ENCODE measurements at regions not wholly inside any gene's neighbourhood (a gene's known extent, or its start where the extent isn't known, plus 50 kb on each side); places are given as distances from the start of the nearest gene placed in this dataset.

GRCh38 chr1:170332801-170333200, 187.0 kb downstream of the NTMT2 start:
- intact Hi-C loops (cut with DNase I) = no loop called here
- Histone ChIP-seq H3K4me3 (no peak overlapping the region), H3K27me3 (no peaks in the 10 kb centered on the region), H3K27ac (no peak overlapping the region), H3K36me3 (no peaks in the 10 kb centered on the region), H3K4me1 (no peaks in the 10 kb centered on the region), H3K9me3 (no peaks in the 10 kb centered on the region)
- DNase-seq = no peak
- TF ChIP-seq POLR2A (IDR thresholded peaks at IDR 0.05) (no peak), CTCF (IDR thresholded peaks at IDR 0.05) (no peak)
- no peak for ATAC-seq

- H3K4me1 ChIP-seq = no peaks in the 10 kb centered on the region
- no peaks in the 10 kb centered on the region for H3K9me3 ChIP-seq
- intact Hi-C loops (cut with DNase I) = no loop called here
- H3K27ac ChIP-seq = no peak overlapping the region
- ATAC-seq (no peak), DNase-seq (no peak)
- no peak overlapping the region for H3K4me3 ChIP-seq
- no peaks in the 10 kb centered on the region for H3K36me3 ChIP-seq
- TF ChIP-seq CTCF (IDR thresholded peaks at IDR 0.05) = no peak
- no peak for TF ChIP-seq POLR2A (IDR thresholded peaks at IDR 0.05)
- WGBS (ENCODE audit: insufficient coverage, low coverage, low lambda C conversion rate, missing lambda C conversion rate) = 49% methylated on average over 6 of the region's 6 CpGs
- no peaks in the 10 kb centered on the region for H3K27me3 ChIP-seq
These were observed 191.7 kb downstream of the NTMT2 start for GRCh38 chr1:170337413-170337994.

- DNase-seq (no peak), ATAC-seq (no peak)
- 17% methylated on average over 2 of the region's 2 CpGs for WGBS (ENCODE audit: insufficient coverage, low coverage, low lambda C conversion rate, missing lambda C conversion rate)
- no peak for TF ChIP-seq POLR2A (IDR thresholded peaks at IDR 0.05)
- TF ChIP-seq CTCF (IDR thresholded peaks at IDR 0.05) = no peak
- H3K27ac ChIP-seq = no peak overlapping the region
- no peak overlapping the region for H3K4me3 ChIP-seq
- H3K9me3 ChIP-seq = no peaks in the 10 kb centered on the region
- H3K4me1 ChIP-seq = no peaks in the 10 kb centered on the region
- H3K27me3 ChIP-seq = no peaks in the 10 kb centered on the region
- no peaks in the 10 kb centered on the region for H3K36me3 ChIP-seq
- intact Hi-C loops (cut with DNase I) = no loop called here
These were observed 192.4 kb upstream of the GORAB start for GRCh38 chr1:170339534-170339933.

- intact Hi-C loops (cut with DNase I) = no loop called here
- no peaks in the 10 kb centered on the region for H3K9me3 ChIP-seq
- 42% methylated on average over 2 of the region's 2 CpGs for WGBS (ENCODE audit: insufficient coverage, low coverage, low lambda C conversion rate, missing lambda C conversion rate)
These were observed 191.7 kb upstream of the GORAB start for GRCh38 chr1:170340308-170340707.

More at GRCh38 chr1:170340308-170340707, 191.7 kb upstream of the GORAB start:
- Histone ChIP-seq H3K4me3 (no peak overlapping the region), H3K27me3 (no peaks in the 10 kb centered on the region), H3K36me3 (no peaks in the 10 kb centered on the region), H3K4me1 (no peaks in the 10 kb centered on the region), H3K27ac (no peak overlapping the region)
- TF ChIP-seq POLR2A (IDR thresholded peaks at IDR 0.05) (no peak), CTCF (IDR thresholded peaks at IDR 0.05) (no peak)
- DNase-seq (no peak), ATAC-seq (no peak)

Measured in right lobe of liver (tissue), 6 donors.